T-helper 1 cell treated with Interleukin-12 subunit alpha and Interleukin-12 subunit beta and Interleukin-4 antibody, amounts not matched to agents 30 μg/mL and 1 μg/mL, for 36 hours (primary cell): ENCODE measurements at regions not wholly inside any gene's neighbourhood (a gene's known extent, or its start where the extent isn't known, plus 50 kb on each side); places are given as distances from the start of the nearest gene placed in this dataset.

Experiments used
- H3K27ac Mint-ChIP-seq: one replicate; pipeline ENCODE4 v1.8.0; 2021; ENCODE audit warnings: mild to moderate bottlenecking, mixed read lengths
- H3K27me3 Mint-ChIP-seq: one replicate; pipeline ENCODE4 v1.8.0; 2021; ENCODE audit warnings: low read depth, mixed read lengths
- H3K36me3 Mint-ChIP-seq: one replicate; pipeline ENCODE4 v1.8.0; 2021; ENCODE audit warnings: low read depth, mixed read lengths
- H3K4me1 Mint-ChIP-seq: one replicate; pipeline ENCODE4 v1.8.0; 2021; ENCODE audit warnings: low read depth, mixed read lengths
- H3K4me3 Mint-ChIP-seq: one replicate; pipeline ENCODE4 v1.8.0; 2021; ENCODE audit warnings: mild to moderate bottlenecking, moderate library complexity, mixed read lengths
- H3K9me3 Mint-ChIP-seq: one replicate; pipeline ENCODE4 v1.8.0; 2021; ENCODE audit warnings: mixed read lengths

- Mint-ChIP-seq H3K36me3 (no peaks in the 10 kb centered on the region), H3K9me3 (peaks cover 10% of the 10 kb centered on the region), H3K27ac (no peak overlapping the region), H3K4me3 (no peak overlapping the region), H3K4me1 (no peaks in the 10 kb centered on the region), H3K27me3 (no peaks in the 10 kb centered on the region)
Observed at GRCh38 chr21:16572032-16572431, 842.2 kb downstream of the USP25 start.

DNA sequence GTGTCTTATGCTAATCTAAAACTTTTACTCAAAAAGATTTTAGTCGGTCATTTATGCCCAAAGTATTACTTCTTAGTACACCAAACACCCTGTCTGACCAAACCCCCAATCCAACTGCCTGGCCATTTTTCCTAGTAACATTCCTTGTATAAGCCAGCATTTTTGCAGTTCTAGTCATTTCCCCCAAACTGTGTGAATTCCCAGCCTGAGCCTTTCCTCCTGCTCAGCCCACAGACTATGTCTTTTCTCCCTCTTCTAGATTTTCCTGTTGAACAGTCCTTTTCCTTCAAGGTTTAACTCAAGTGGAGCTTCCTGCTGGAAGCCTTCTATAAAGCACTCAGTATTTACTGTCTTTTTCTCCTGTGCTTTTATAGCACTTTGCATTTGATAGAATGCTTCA lies 843.8 kb downstream of the USP25 start:
- Mint-ChIP-seq H3K27ac (no peak overlapping the region), H3K27me3 (no peaks in the 10 kb centered on the region), H3K36me3 (no peaks in the 10 kb centered on the region), H3K4me3 (no peak overlapping the region), H3K4me1 (no peaks in the 10 kb centered on the region), H3K9me3 (peaks cover 10% of the 10 kb centered on the region)

- no peaks in the 10 kb centered on the region for H3K36me3 Mint-ChIP-seq
- H3K9me3 Mint-ChIP-seq: peaks cover 9% of the 10 kb centered on the region
- H3K4me1 Mint-ChIP-seq: no peaks in the 10 kb centered on the region
- no peak overlapping the region for H3K27ac Mint-ChIP-seq
- no peak overlapping the region for H3K4me3 Mint-ChIP-seq
- H3K27me3 Mint-ChIP-seq: no peaks in the 10 kb centered on the region
Observed at GRCh38 chr21:16577975-16578374, 848.2 kb downstream of the USP25 start.

DNA sequence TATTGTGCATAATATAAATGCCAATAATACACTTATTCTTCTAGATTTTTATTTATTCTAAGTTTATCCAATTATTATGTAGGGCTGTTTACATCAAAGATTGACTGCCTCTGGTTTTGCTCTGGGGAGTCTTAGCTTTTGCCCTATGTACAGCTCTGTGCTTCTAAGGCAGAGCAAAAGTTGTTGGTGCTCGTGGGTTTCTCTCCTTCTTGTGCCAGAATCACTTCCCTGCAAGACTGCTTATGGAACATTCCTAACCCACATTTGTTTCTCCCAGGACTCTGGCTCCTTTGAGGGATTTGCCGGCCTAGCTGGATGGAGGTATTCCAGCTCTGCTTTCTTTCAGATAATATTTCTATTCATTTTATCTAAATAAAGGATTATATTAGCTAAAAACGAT lies 849.1 kb downstream of the USP25 start:
- Mint-ChIP-seq H3K4me3 (no peak overlapping the region), H3K36me3 (no peaks in the 10 kb centered on the region), H3K4me1 (no peaks in the 10 kb centered on the region), H3K9me3 (peaks cover 7% of the 10 kb centered on the region), H3K27me3 (no peaks in the 10 kb centered on the region), H3K27ac (no peak overlapping the region)

DNA sequence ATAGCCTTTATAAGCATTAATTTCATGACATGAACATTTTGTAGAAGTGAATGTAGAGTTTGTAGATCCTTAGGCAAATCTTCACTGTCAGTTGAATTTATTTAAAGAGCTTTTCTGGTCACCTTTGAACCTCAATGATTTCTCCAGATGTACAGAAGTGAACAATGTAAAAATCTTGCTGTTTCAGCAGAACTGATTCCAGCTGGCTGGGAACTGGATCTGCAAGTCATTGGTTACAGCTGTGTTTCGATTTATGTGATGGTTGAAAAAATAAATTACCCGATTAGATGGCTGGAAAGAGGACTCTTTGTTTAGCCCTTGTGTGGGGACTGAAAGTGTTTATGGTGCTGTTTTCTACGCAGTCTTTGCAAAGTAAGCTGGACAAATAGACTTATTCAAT lies 849.8 kb downstream of the USP25 start:
- Mint-ChIP-seq H3K4me1 (no peaks in the 10 kb centered on the region), H3K27ac (no peak overlapping the region), H3K36me3 (no peaks in the 10 kb centered on the region), H3K4me3 (no peak overlapping the region), H3K27me3 (no peaks in the 10 kb centered on the region), H3K9me3 (peaks cover 7% of the 10 kb centered on the region)

GRCh38 chr21:16580661-16581060 lies 850.9 kb downstream of the USP25 start:
- no peaks in the 10 kb centered on the region for H3K4me1 Mint-ChIP-seq
- H3K27me3 Mint-ChIP-seq: no peaks in the 10 kb centered on the region
- peaks cover 3% of the 10 kb centered on the region for H3K9me3 Mint-ChIP-seq
- no peaks in the 10 kb centered on the region for H3K36me3 Mint-ChIP-seq
- H3K4me3 Mint-ChIP-seq: no peak overlapping the region
- H3K27ac Mint-ChIP-seq: no peak overlapping the region

GRCh38 chr21:16583556-16583955 lies 853.8 kb downstream of the USP25 start:
- no peaks in the 10 kb centered on the region for H3K9me3 Mint-ChIP-seq
- no peak overlapping the region for H3K4me3 Mint-ChIP-seq
- H3K27ac Mint-ChIP-seq: no peak overlapping the region
- no peaks in the 10 kb centered on the region for H3K4me1 Mint-ChIP-seq
- H3K36me3 Mint-ChIP-seq: no peaks in the 10 kb centered on the region
- H3K27me3 Mint-ChIP-seq: no peaks in the 10 kb centered on the region

- H3K4me1 Mint-ChIP-seq: no peaks in the 10 kb centered on the region
- no peaks in the 10 kb centered on the region for H3K36me3 Mint-ChIP-seq
- no peaks in the 10 kb centered on the region for H3K27me3 Mint-ChIP-seq
- H3K4me3 Mint-ChIP-seq: no peak overlapping the region
- H3K27ac Mint-ChIP-seq: no peak overlapping the region
- H3K9me3 Mint-ChIP-seq: no peaks in the 10 kb centered on the region
Observed at GRCh38 chr21:16584756-16585155, 855.0 kb downstream of the USP25 start.

DNA sequence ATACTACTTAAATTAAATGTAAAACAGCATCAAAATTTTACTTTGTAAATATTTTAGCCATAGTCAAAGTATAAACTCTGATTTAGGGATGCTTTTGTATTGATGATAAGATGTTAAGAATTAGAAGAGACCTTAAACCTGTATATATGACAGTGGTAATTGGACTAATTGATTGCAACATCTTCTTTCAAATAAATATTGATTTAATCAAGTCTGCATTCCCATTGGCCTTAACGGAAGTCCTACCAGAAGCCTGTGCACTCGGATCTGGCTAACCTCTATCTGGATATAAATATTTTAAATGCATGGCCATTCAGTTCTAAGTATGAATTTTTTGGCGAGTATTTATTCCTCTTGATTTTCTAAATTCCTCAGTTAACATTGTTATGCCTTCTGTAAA lies 856.1 kb downstream of the USP25 start:
- no peak overlapping the region for H3K4me3 Mint-ChIP-seq
- no peaks in the 10 kb centered on the region for H3K36me3 Mint-ChIP-seq
- no peaks in the 10 kb centered on the region for H3K4me1 Mint-ChIP-seq
- H3K27ac Mint-ChIP-seq: no peak overlapping the region
- no peaks in the 10 kb centered on the region for H3K27me3 Mint-ChIP-seq
- H3K9me3 Mint-ChIP-seq: no peaks in the 10 kb centered on the region

- H3K4me1 Mint-ChIP-seq: no peaks in the 10 kb centered on the region
- no peak overlapping the region for H3K4me3 Mint-ChIP-seq
- H3K27ac Mint-ChIP-seq: no peak overlapping the region
Observed at GRCh38 chr21:16587141-16587581, 857.4 kb downstream of the USP25 start.

DNA sequence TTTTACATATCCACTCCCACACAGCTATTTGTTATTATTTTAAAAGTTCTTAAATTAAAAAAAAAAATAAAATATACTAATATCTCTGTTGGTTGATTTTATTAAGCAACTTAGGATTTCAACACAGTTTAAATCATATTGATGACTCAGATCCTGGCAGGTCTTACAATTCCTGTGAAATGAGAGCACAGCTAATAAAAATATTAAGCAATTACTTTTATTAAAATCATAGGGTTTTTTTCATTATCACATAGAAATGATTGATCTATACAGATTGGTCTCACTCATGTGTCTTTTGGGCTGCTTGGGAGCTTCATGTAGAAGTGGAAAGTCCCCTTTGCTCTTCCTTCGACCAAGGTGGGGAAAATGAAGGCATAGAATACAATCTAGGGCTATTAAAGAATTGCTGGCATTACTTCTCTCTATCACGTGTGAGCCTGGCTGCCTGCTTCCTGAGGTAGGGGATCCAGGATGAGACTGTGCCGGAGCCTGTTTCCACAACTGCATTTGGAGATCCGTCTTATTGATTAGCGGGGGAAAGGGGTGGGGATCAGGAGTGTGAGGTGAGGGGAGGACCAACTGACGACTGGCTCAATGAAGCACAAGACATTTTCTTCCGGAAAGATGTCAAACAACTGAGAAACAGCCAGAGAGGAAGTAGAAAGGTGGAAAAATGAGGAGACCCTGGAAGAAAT lies 858.0 kb downstream of the USP25 start:
- Mint-ChIP-seq H3K36me3 (no peaks in the 10 kb centered on the region), H3K9me3 (peaks cover 6% of the 10 kb centered on the region), H3K4me3 (no peak overlapping the region), H3K27me3 (no peaks in the 10 kb centered on the region), H3K27ac (no peak overlapping the region), H3K4me1 (no peaks in the 10 kb centered on the region)

More at GRCh38 chr21:16587141-16587581, 857.4 kb downstream of the USP25 start:
- Mint-ChIP-seq H3K27me3 (no peaks in the 10 kb centered on the region), H3K9me3 (peaks cover 1% of the 10 kb centered on the region), H3K36me3 (no peaks in the 10 kb centered on the region)

DNA sequence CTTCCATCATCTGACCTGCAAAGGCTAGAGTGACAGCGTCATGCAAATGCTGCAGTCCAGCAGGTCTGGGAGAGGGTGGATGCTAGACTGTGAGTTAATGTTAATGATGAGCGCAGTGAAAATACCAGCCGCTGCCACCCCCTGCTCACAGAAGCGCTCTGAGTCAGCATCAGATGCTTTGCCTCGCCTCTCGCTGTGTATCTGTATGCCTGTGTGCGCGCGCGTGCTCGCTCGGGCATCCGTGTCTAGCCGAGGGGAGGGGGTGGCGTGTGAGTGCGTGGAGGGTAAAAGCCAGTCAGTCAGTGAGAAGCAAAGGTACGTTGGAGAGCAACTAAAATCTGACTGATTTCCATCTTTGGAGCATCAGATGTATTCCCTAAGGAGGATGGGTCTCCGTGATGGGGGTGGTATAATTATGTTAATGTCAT lies 858.7 kb downstream of the USP25 start:
- H3K9me3 Mint-ChIP-seq: peaks cover 6% of the 10 kb centered on the region
- H3K4me3 Mint-ChIP-seq: no peak overlapping the region
- no peaks in the 10 kb centered on the region for H3K36me3 Mint-ChIP-seq
- H3K27me3 Mint-ChIP-seq: no peaks in the 10 kb centered on the region
- no peak overlapping the region for H3K27ac Mint-ChIP-seq
- no peaks in the 10 kb centered on the region for H3K4me1 Mint-ChIP-seq

- Mint-ChIP-seq H3K27ac (no peak overlapping the region), H3K27me3 (no peaks in the 10 kb centered on the region), H3K4me3 (no peak overlapping the region), H3K4me1 (no peaks in the 10 kb centered on the region), H3K9me3 (peaks cover 6% of the 10 kb centered on the region), H3K36me3 (no peaks in the 10 kb centered on the region)
Observed at GRCh38 chr21:16589006-16589898, 859.5 kb downstream of the USP25 start.

DNA sequence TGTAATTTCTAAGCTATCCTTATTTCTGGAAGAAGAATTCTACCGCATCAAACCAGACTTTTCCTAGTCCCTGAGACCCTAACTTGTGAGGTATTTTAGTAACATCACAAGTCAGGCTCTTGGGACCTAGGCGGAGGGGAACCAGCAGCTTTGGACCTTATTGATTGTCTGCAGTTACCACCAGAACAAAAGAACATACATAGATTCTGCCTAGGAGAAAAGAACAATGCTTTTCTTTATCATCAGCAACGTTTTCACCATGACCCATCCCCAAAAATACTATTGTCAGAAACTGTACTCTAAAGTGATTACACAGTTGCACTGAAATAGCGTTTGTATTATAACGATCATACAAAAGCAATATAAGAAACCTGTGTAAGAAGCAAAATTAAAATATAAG lies 860.4 kb downstream of the USP25 start:
- no peaks in the 10 kb centered on the region for H3K27me3 Mint-ChIP-seq
- no peaks in the 10 kb centered on the region for H3K4me1 Mint-ChIP-seq
- H3K36me3 Mint-ChIP-seq: no peaks in the 10 kb centered on the region
- H3K4me3 Mint-ChIP-seq: no peak overlapping the region
- peaks cover 6% of the 10 kb centered on the region for H3K9me3 Mint-ChIP-seq
- H3K27ac Mint-ChIP-seq: no peak overlapping the region

- no peak overlapping the region for H3K4me3 Mint-ChIP-seq
- H3K27ac Mint-ChIP-seq: no peak overlapping the region
- no peaks in the 10 kb centered on the region for H3K27me3 Mint-ChIP-seq
- peaks cover 6% of the 10 kb centered on the region for H3K9me3 Mint-ChIP-seq
- H3K36me3 Mint-ChIP-seq: no peaks in the 10 kb centered on the region
- no peaks in the 10 kb centered on the region for H3K4me1 Mint-ChIP-seq
Observed at GRCh38 chr21:16590641-16591292, 861.0 kb downstream of the USP25 start.
